ENCODE measurements at regions not wholly inside any gene's neighbourhood (a gene's known extent, or its start where the extent isn't known, plus 50 kb on each side); places are given as distances from the start of the nearest gene placed in this dataset.

DNA sequence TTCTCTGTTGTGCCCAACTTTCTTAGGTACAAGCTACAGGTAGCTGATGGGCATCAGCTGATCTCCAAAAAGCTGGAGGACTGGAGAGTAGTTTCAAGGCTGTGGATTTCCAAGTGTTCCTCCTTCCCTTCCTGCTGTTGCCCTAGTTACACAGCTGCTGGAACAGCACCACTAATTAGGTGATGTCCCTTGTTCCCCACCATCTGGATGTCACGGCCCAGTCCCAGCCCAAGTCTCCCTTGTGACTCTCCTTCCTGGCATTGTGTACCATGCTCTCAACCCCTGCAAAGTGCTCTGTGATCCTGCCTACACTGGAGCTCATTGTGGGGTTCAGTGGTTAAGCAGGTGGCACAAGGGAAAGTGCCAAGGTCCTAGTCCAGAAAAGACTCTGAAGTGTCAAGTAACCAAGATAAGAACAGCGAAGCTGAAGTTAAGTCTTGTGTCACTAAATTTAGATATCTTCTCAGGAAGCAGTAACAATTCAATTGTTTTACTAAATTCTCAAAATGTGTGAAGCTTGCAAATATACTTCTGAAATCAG, 604.5 kb downstream of the ISL1 start:
- H3K27ac ChIP-seq (ENCODE audit: low read depth in 1 of 2, low read length in 2 of 2): no peak overlapping the region
- CTCF ChIA-PET: no interaction called here
- POLR2A ChIA-PET: no interaction called here
- H3K27me3 ChIP-seq (ENCODE audit: control insufficient read depth in 1 of 2, insufficient read depth in 2 of 2, low read length in 2 of 2): no peaks in the 10 kb centered on the region
- Mint-ChIP-seq H3K27me3 (no peaks in the 10 kb centered on the region), H3K4me1 (ENCODE audit: low read depth) (no peaks in the 10 kb centered on the region), H3K9me3 (no peaks in the 10 kb centered on the region), H3K4me3 (no peak overlapping the region), H3K27ac (no peak overlapping the region), H3K36me3 (ENCODE audit: low read depth) (no peaks in the 10 kb centered on the region)
- intact Hi-C loops (cut with DNase I, micrococcal nuclease): no loop called here
- H3K4me1 ChIP-seq (ENCODE audit: insufficient read depth, low read length): no peaks in the 10 kb centered on the region
- H3K4me3 ChIP-seq (ENCODE audit: low read length): no peak overlapping the region
- TF ChIP-seq, protein P1, sequence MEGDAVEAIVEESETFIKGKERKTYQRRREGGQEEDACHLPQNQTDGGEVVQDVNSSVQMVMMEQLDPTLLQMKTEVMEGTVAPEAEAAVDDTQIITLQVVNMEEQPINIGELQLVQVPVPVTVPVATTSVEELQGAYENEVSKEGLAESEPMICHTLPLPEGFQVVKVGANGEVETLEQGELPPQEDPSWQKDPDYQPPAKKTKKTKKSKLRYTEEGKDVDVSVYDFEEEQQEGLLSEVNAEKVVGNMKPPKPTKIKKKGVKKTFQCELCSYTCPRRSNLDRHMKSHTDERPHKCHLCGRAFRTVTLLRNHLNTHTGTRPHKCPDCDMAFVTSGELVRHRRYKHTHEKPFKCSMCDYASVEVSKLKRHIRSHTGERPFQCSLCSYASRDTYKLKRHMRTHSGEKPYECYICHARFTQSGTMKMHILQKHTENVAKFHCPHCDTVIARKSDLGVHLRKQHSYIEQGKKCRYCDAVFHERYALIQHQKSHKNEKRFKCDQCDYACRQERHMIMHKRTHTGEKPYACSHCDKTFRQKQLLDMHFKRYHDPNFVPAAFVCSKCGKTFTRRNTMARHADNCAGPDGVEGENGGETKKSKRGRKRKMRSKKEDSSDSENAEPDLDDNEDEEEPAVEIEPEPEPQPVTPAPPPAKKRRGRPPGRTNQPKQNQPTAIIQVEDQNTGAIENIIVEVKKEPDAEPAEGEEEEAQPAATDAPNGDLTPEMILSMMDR (IDR thresholded peaks at IDR 0.05): no peak
- no peaks in the 10 kb centered on the region for H3K36me3 ChIP-seq (ENCODE audit: insufficient read depth, low read length)
- ATAC-seq (ENCODE audit: poor library complexity): no peak
- H3K9me3 ChIP-seq (ENCODE audit: control insufficient read depth in 1 of 2, insufficient read depth in 1 of 2, low read length in 2 of 2): peaks cover 0 to 3% of the 10 kb centered on the region in 2 experiments
- no peak for DNase-seq

DNA sequence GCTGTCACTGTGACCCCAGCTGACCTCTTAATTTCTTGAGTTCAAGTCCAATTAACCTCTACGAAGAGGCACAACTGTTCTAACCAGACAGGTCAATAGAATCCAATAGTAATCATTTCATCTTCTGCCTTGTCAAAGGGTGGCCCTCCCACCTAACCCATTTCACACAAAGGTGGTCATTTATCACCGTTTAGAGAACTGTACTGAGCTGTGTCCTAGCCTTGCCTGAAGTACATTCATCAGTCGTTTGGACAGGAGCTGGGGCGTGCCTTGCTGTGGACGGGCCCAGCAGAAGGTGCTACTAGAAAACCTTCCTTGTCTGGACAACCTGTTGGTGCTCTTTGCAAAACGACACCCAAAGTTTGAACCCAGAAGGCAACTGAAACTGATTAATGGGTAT, 605.4 kb downstream of the ISL1 start:
- Mint-ChIP-seq H3K4me3 (no peak overlapping the region), H3K27ac (no peak overlapping the region), H3K36me3 (ENCODE audit: low read depth) (no peaks in the 10 kb centered on the region), H3K9me3 (no peaks in the 10 kb centered on the region), H3K4me1 (ENCODE audit: low read depth) (no peaks in the 10 kb centered on the region), H3K27me3 (no peaks in the 10 kb centered on the region)
- H3K9me3 ChIP-seq (ENCODE audit: control insufficient read depth in 1 of 2, insufficient read depth in 1 of 2, low read length in 2 of 2): peaks cover 0 to 3% of the 10 kb centered on the region in 2 experiments
- ATAC-seq (ENCODE audit: poor library complexity) (no peak), DNase-seq (no peak)
- CTCF ChIA-PET: no interaction called here
- no peak overlapping the region for H3K4me3 ChIP-seq (ENCODE audit: low read length)
- intact Hi-C loops (cut with DNase I, micrococcal nuclease): no loop called here
- no peak overlapping the region for H3K27ac ChIP-seq (ENCODE audit: low read depth in 1 of 2, low read length in 2 of 2)
- no peaks in the 10 kb centered on the region for H3K36me3 ChIP-seq (ENCODE audit: insufficient read depth, low read length)
- H3K27me3 ChIP-seq (ENCODE audit: control insufficient read depth in 1 of 2, insufficient read depth in 2 of 2, low read length in 2 of 2): no peaks in the 10 kb centered on the region
- TF ChIP-seq, protein P1 (IDR thresholded peaks at IDR 0.05): no peak
- POLR2A ChIA-PET: no interaction called here
- H3K4me1 ChIP-seq (ENCODE audit: insufficient read depth, low read length): no peaks in the 10 kb centered on the region

GRCh38 chr5:51990241-51990640, 607.0 kb downstream of the ISL1 start:
- H3K27me3 ChIP-seq (ENCODE audit: control insufficient read depth in 1 of 2, insufficient read depth in 2 of 2, low read length in 2 of 2): no peaks in the 10 kb centered on the region
- H3K27ac Mint-ChIP-seq: no peak overlapping the region
- H3K4me1 Mint-ChIP-seq (ENCODE audit: low read depth): no peaks in the 10 kb centered on the region
- intact Hi-C loops (cut with DNase I, micrococcal nuclease): no loop called here
- no peaks in the 10 kb centered on the region for H3K4me1 ChIP-seq (ENCODE audit: insufficient read depth, low read length)
- H3K9me3 Mint-ChIP-seq: no peaks in the 10 kb centered on the region
- TF ChIP-seq, protein P1 (IDR thresholded peaks at IDR 0.05): no peak
- no peak overlapping the region for H3K27ac ChIP-seq (ENCODE audit: low read depth in 1 of 2, low read length in 2 of 2)
- H3K36me3 Mint-ChIP-seq (ENCODE audit: low read depth): no peaks in the 10 kb centered on the region
- no peak for ATAC-seq (ENCODE audit: poor library complexity)
- H3K27me3 Mint-ChIP-seq: no peaks in the 10 kb centered on the region
- DNase-seq: no peak
- H3K36me3 ChIP-seq (ENCODE audit: insufficient read depth, low read length): no peaks in the 10 kb centered on the region
- H3K4me3 Mint-ChIP-seq: no peak overlapping the region
- ChIA-PET CTCF (no interaction called here), POLR2A (no interaction called here)
- H3K9me3 ChIP-seq (ENCODE audit: control insufficient read depth in 1 of 2, insufficient read depth in 1 of 2, low read length in 2 of 2): peaks cover 0 to 6% of the 10 kb centered on the region in 2 experiments
- H3K4me3 ChIP-seq (ENCODE audit: low read length): no peak overlapping the region
